NCI-H187 (cell line): ENCODE measurements at regions not wholly inside any gene's neighbourhood (a gene's known extent, or its start where the extent isn't known, plus 50 kb on each side); places are given as distances from the start of the nearest gene placed in this dataset.

Experiments
- DNase-seq, 2 experiments: peaks; one replicate each; lab custom pipeline; 2025; lab: John Stamatoyannopoulos, UW

GRCh38 chr12:17540921-17541320 lies 549.1 kb downstream of the RERGL start:
- DNase-seq = no peak

- no peak for DNase-seq
These were observed 561.6 kb downstream of the RERGL start for GRCh38 chr12:17528394-17528793.

- no peak for DNase-seq
These were observed 563.0 kb downstream of the RERGL start for GRCh38 chr12:17527021-17527420.

- DNase-seq = no peak
These were observed 578.6 kb downstream of the RERGL start for GRCh38 chr12:17511369-17511768.

GRCh38 chr12:17507336-17507735 lies 582.7 kb downstream of the RERGL start:
- DNase-seq = no peak

- DNase-seq = no peak
These were observed 586.3 kb downstream of the RERGL start for GRCh38 chr12:17503742-17504141.

GRCh38 chr12:17489452-17489851 lies 600.5 kb downstream of the RERGL start:
- no peak for DNase-seq

- DNase-seq = no peak
These were observed 610.9 kb downstream of the RERGL start for GRCh38 chr12:17478908-17479673.

GRCh38 chr12:17470460-17470859 lies 619.5 kb downstream of the RERGL start:
- DNase-seq = no peak

GRCh38 chr12:17459214-17459613 lies 630.8 kb downstream of the RERGL start:
- no peak for DNase-seq

GRCh38 chr12:17456486-17456885 lies 633.5 kb downstream of the RERGL start:
- DNase-seq = no peak

GRCh38 chr12:17438141-17438540 lies 651.9 kb downstream of the RERGL start:
- DNase-seq = no peak

- no peak for DNase-seq
These were observed 673.2 kb downstream of the RERGL start for GRCh38 chr12:17416748-17417147.

GRCh38 chr12:17414596-17414995 lies 675.4 kb downstream of the RERGL start:
- no peak for DNase-seq

GRCh38 chr12:17411662-17412061 lies 678.3 kb downstream of the RERGL start:
- DNase-seq = no peak

- DNase-seq = no peak
These were observed 701.3 kb downstream of the RERGL start for GRCh38 chr12:17388679-17389078.

GRCh38 chr12:17383321-17383720 lies 706.7 kb downstream of the RERGL start:
- DNase-seq = no peak

GRCh38 chr12:17381211-17381610 lies 708.8 kb downstream of the RERGL start:
- no peak for DNase-seq

GRCh38 chr12:17372508-17372907 lies 717.5 kb downstream of the RERGL start:
- no peak for DNase-seq

GRCh38 chr12:17371491-17372215 lies 718.3 kb downstream of the RERGL start:
- DNase-seq = no peak

GRCh38 chr12:17370621-17371020 lies 719.4 kb downstream of the RERGL start:
- DNase-seq = no peak

- no peak for DNase-seq
These were observed 720.4 kb downstream of the RERGL start for GRCh38 chr12:17369556-17369955.

- no peak for DNase-seq
These were observed 728.8 kb downstream of the RERGL start for GRCh38 chr12:17361224-17361623.

GRCh38 chr12:17358835-17359234 lies 731.2 kb downstream of the RERGL start:
- no peak for DNase-seq
